ENCODE measurements at regions not wholly inside any gene's neighbourhood (a gene's known extent, or its start where the extent isn't known, plus 50 kb on each side); places are given as distances from the start of the nearest gene placed in this dataset.

DNA sequence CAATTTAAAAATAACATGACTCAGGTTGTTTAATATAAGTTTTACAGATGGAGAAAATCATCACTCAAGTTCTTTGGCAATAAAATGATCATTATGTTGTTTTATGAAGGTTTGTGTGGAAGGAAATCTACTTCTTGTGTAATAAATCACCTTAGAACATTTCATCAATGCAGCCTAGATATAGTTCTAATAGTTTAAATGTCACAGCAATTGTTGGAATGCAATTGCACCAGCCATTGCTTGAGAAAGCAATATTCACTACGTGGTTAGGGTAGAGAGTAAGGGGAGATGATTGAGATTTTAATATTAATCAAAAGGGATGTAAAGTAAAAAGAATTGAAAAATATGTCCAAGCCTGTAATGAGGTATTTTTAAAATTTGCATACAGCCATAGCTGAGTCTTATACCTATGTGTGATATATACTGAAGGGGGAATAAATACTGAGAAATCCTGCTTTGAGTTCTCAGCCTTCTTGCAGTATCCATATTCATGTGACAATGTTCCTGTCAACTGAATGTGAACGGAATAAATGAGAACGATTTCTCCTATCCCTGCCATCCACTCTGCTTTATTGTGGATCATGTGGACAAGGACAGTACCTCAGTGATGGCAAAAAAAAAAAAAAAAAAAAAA, 257.9 kb downstream of the OTOL1 start:
- Histone ChIP-seq H3K9me3 (ENCODE audit: insufficient read depth, low read depth, low read length) (no peaks in the 10 kb centered on the region), H2AFZ (ENCODE audit: low read depth, low read length) (no peak overlapping the region), H3K36me3 (ENCODE audit: insufficient read depth, low read length) (no peaks in the 10 kb centered on the region), H3K27me3 (ENCODE audit: insufficient read depth, low read length) (no peaks in the 10 kb centered on the region), H3K79me2 (ENCODE audit: insufficient read depth, low read length) (no peaks in the 10 kb centered on the region), H4K20me1 (ENCODE audit: insufficient read depth, low read length) (no peaks in the 10 kb centered on the region), H3K4me2 (ENCODE audit: low read length) (no peak overlapping the region), H3K4me1 (ENCODE audit: insufficient read depth, low read length) (no peaks in the 10 kb centered on the region), H3K9ac (ENCODE audit: low read length) (no peak overlapping the region), H3K4me3 (ENCODE audit: insufficient read depth, low read depth, low read length) (no peak overlapping the region), H3K27ac (ENCODE audit: low read depth, low read length) (no peak overlapping the region)
- TF ChIP-seq, protein P1, sequence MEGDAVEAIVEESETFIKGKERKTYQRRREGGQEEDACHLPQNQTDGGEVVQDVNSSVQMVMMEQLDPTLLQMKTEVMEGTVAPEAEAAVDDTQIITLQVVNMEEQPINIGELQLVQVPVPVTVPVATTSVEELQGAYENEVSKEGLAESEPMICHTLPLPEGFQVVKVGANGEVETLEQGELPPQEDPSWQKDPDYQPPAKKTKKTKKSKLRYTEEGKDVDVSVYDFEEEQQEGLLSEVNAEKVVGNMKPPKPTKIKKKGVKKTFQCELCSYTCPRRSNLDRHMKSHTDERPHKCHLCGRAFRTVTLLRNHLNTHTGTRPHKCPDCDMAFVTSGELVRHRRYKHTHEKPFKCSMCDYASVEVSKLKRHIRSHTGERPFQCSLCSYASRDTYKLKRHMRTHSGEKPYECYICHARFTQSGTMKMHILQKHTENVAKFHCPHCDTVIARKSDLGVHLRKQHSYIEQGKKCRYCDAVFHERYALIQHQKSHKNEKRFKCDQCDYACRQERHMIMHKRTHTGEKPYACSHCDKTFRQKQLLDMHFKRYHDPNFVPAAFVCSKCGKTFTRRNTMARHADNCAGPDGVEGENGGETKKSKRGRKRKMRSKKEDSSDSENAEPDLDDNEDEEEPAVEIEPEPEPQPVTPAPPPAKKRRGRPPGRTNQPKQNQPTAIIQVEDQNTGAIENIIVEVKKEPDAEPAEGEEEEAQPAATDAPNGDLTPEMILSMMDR (IDR thresholded peaks at IDR 0.05; ENCODE audit: insufficient read depth, low read depth, low read length) = no peak
- TF ChIP-seq EZH2 (IDR thresholded peaks at IDR 0.05; ENCODE audit: insufficient read depth, low read length) = no peak
- DNase-seq (ENCODE audit: low read depth) (no peak), FAIRE-seq (no peak)
- Mint-ChIP-seq H3K27ac (ENCODE audit: unreplicated experiment) (no peak overlapping the region), H3K27me3 (ENCODE audit: low read depth, unreplicated experiment) (no peaks in the 10 kb centered on the region), H3K9me3 (ENCODE audit: unreplicated experiment) (peaks cover 4% of the 10 kb centered on the region), H3K4me3 (ENCODE audit: unreplicated experiment) (no peak overlapping the region), H3K36me3 (ENCODE audit: low read depth, unreplicated experiment) (no peaks in the 10 kb centered on the region), H3K4me1 (ENCODE audit: low read depth, unreplicated experiment) (no peaks in the 10 kb centered on the region)

DNA sequence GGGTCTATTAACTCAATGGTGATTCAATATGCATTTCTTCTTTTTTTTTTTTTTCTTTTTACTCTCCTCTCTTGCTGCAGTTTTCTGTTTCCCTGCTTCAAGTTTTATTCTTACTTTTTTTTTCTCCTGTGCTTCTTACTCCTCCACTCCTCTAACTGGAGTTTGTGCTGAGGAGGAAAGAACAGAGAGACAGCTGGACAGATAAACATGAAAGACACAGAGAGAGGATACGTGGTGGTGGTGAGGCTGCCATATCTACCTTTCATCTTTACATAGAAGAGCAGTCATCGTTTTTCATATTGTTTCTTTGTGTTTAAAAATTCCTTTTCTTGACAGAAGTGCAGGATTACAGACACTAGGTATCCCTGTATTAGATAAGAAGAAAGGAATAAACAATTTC, 262.8 kb downstream of the OTOL1 start:
- H2AFZ ChIP-seq (ENCODE audit: low read depth, low read length) = no peak overlapping the region
- no peaks in the 10 kb centered on the region for H3K36me3 ChIP-seq (ENCODE audit: insufficient read depth, low read length)
- no peak overlapping the region for H3K4me2 ChIP-seq (ENCODE audit: low read length)
- DNase-seq (ENCODE audit: low read depth) (no peak), FAIRE-seq (no peak)
- Mint-ChIP-seq H3K4me1 (ENCODE audit: low read depth, unreplicated experiment) (no peaks in the 10 kb centered on the region), H3K36me3 (ENCODE audit: low read depth, unreplicated experiment) (no peaks in the 10 kb centered on the region), H3K27me3 (ENCODE audit: low read depth, unreplicated experiment) (no peaks in the 10 kb centered on the region), H3K27ac (ENCODE audit: unreplicated experiment) (no peak overlapping the region), H3K4me3 (ENCODE audit: unreplicated experiment) (no peak overlapping the region), H3K9me3 (ENCODE audit: unreplicated experiment) (no peaks in the 10 kb centered on the region)
- no peak overlapping the region for H3K4me3 ChIP-seq (ENCODE audit: insufficient read depth, low read depth, low read length)
- H3K4me1 ChIP-seq (ENCODE audit: insufficient read depth, low read length) = no peaks in the 10 kb centered on the region
- H3K27ac ChIP-seq (ENCODE audit: low read depth, low read length) = no peak overlapping the region
- no peaks in the 10 kb centered on the region for H3K79me2 ChIP-seq (ENCODE audit: insufficient read depth, low read length)
- no peaks in the 10 kb centered on the region for H3K9me3 ChIP-seq (ENCODE audit: insufficient read depth, low read depth, low read length)
- H3K9ac ChIP-seq (ENCODE audit: low read length) = no peak overlapping the region
- TF ChIP-seq EZH2 (IDR thresholded peaks at IDR 0.05; ENCODE audit: insufficient read depth, low read length) = no peak
- TF ChIP-seq, protein P1 (IDR thresholded peaks at IDR 0.05; ENCODE audit: insufficient read depth, low read depth, low read length) = no peak
- H3K27me3 ChIP-seq (ENCODE audit: insufficient read depth, low read length) = no peaks in the 10 kb centered on the region
- H4K20me1 ChIP-seq (ENCODE audit: insufficient read depth, low read length) = no peaks in the 10 kb centered on the region

DNA sequence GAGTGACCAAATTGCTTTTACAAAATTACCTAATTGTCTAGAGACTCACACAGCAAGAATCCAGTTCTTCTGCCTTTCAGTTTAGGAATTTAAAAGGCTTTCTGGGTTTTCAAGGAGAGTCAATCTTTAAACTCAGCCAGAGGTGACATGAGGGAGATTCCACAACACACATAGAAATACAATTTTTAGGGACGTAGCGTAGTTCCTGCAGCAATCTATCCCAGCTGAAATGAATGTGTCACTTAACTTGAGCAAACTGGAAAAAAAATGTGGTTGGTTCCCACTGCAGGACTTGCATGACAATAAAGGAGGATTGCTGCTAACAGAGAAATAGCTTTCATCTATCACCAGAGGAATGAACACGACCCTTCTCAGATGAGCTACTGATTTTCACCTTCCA, 269.7 kb downstream of the OTOL1 start:
- no peaks in the 10 kb centered on the region for H3K36me3 Mint-ChIP-seq (ENCODE audit: low read depth, unreplicated experiment)
- no peak overlapping the region for H3K27ac ChIP-seq (ENCODE audit: low read depth, low read length)

More for the DNA sequence above, 269.7 kb downstream of the OTOL1 start:
- Histone ChIP-seq H3K4me3 (ENCODE audit: insufficient read depth, low read depth, low read length) (no peak overlapping the region), H3K36me3 (ENCODE audit: insufficient read depth, low read length) (no peaks in the 10 kb centered on the region), H2AFZ (ENCODE audit: low read depth, low read length) (no peak overlapping the region), H3K9ac (ENCODE audit: low read length) (no peak overlapping the region), H4K20me1 (ENCODE audit: insufficient read depth, low read length) (no peaks in the 10 kb centered on the region), H3K79me2 (ENCODE audit: insufficient read depth, low read length) (no peaks in the 10 kb centered on the region), H3K9me3 (ENCODE audit: insufficient read depth, low read depth, low read length) (no peaks in the 10 kb centered on the region), H3K4me1 (ENCODE audit: insufficient read depth, low read length) (peaks cover 3% of the 10 kb centered on the region), H3K27me3 (ENCODE audit: insufficient read depth, low read length) (no peaks in the 10 kb centered on the region), H3K4me2 (ENCODE audit: low read length) (no peak overlapping the region)
- Mint-ChIP-seq H3K27me3 (ENCODE audit: low read depth, unreplicated experiment) (no peaks in the 10 kb centered on the region), H3K4me1 (ENCODE audit: low read depth, unreplicated experiment) (peaks cover 5% of the 10 kb centered on the region), H3K27ac (ENCODE audit: unreplicated experiment) (no peak overlapping the region), H3K4me3 (ENCODE audit: unreplicated experiment) (no peak overlapping the region), H3K9me3 (ENCODE audit: unreplicated experiment) (no peaks in the 10 kb centered on the region)
- TF ChIP-seq, protein P1 (IDR thresholded peaks at IDR 0.05; ENCODE audit: insufficient read depth, low read depth, low read length) = no peak
- no peak for TF ChIP-seq EZH2 (IDR thresholded peaks at IDR 0.05; ENCODE audit: insufficient read depth, low read length)
- FAIRE-seq = no peak
- no peak for DNase-seq (ENCODE audit: low read depth)
